ENCODE measurements at regions not wholly inside any gene's neighbourhood (a gene's known extent, or its start where the extent isn't known, plus 50 kb on each side); places are given as distances from the start of the nearest gene placed in this dataset.
"Not testable (repeated sequence)": the region's sequence is repeated elsewhere in the genome, so short reads cannot be mapped to it uniquely, and the experiment has no call there.

DNA sequence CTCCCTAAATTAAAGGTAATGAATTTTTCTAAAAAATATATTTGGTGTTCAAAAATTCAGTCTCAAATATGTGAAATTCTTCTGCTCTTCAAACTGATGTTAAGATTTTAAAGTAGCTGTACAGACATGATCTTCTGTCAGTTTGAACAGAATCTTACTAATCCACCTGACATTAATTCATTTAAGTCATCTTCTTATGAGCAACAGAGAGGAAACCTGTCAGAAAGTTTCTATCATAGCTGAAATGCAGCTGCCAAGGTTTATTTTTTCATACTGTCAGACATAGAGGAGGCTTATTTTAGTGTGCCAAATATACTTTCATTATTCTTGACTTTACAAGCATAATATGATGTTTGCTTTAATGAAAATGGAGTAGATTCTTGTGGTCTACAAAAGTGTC is 686.6 kb upstream of the MIS18BP1 start:
- H3K4me1 Mint-ChIP-seq = no peaks in the 10 kb centered on the region
- no peak for TF ChIP-seq ZNF114 (CRISPR knock-in tag; IDR thresholded peaks at IDR 0.05)
- TF ChIP-seq, protein P1, sequence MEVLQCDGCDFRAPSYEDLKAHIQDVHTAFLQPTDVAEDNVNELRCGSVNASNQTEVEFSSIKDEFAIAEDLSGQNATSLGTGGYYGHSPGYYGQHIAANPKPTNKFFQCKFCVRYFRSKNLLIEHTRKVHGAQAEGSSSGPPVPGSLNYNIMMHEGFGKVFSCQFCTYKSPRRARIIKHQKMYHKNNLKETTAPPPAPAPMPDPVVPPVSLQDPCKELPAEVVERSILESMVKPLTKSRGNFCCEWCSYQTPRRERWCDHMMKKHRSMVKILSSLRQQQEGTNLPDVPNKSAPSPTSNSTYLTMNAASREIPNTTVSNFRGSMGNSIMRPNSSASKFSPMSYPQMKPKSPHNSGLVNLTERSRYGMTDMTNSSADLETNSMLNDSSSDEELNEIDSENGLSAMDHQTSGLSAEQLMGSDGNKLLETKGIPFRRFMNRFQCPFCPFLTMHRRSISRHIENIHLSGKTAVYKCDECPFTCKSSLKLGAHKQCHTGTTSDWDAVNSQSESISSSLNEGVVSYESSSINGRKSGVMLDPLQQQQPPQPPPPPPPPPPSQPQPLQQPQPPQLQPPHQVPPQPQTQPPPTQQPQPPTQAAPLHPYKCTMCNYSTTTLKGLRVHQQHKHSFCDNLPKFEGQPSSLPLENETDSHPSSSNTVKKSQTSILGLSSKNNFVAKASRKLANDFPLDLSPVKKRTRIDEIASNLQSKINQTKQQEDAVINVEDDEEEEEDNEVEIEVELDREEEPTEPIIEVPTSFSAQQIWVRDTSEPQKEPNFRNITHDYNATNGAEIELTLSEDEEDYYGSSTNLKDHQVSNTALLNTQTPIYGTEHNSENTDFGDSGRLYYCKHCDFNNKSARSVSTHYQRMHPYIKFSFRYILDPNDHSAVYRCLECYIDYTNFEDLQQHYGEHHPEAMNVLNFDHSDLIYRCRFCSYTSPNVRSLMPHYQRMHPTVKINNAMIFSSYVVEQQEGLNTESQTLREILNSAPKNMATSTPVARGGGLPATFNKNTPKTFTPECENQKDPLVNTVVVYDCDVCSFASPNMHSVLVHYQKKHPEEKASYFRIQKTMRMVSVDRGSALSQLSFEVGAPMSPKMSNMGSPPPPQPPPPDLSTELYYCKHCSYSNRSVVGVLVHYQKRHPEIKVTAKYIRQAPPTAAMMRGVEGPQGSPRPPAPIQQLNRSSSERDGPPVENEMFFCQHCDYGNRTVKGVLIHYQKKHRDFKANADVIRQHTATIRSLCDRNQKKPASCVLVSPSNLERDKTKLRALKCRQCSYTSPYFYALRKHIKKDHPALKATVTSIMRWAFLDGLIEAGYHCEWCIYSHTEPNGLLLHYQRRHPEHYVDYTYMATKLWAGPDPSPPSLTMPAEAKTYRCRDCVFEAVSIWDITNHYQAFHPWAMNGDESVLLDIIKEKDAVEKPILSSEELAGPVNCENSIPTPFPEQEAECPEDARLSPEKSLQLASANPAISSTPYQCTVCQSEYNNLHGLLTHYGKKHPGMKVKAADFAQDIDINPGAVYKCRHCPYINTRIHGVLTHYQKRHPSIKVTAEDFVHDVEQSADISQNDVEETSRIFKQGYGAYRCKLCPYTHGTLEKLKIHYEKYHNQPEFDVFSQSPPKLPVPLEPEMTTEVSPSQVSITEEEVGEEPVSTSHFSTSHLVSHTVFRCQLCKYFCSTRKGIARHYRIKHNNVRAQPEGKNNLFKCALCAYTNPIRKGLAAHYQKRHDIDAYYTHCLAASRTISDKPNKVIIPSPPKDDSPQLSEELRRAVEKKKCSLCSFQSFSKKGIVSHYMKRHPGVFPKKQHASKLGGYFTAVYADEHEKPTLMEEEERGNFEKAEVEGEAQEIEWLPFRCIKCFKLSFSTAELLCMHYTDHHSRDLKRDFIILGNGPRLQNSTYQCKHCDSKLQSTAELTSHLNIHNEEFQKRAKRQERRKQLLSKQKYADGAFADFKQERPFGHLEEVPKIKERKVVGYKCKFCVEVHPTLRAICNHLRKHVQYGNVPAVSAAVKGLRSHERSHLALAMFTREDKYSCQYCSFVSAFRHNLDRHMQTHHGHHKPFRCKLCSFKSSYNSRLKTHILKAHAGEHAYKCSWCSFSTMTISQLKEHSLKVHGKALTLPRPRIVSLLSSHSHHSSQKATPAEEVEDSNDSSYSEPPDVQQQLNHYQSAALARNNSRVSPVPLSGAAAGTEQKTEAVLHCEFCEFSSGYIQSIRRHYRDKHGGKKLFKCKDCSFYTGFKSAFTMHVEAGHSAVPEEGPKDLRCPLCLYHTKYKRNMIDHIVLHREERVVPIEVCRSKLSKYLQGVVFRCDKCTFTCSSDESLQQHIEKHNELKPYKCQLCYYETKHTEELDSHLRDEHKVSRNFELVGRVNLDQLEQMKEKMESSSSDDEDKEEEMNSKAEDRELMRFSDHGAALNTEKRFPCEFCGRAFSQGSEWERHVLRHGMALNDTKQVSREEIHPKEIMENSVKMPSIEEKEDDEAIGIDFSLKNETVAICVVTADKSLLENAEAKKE (CRISPR knock-in tag; IDR thresholded peaks at IDR 0.05) = no peak
- TF ChIP-seq REST (IDR thresholded peaks at IDR 0.05; ENCODE audit: unreplicated experiment) = no peak
- TF ChIP-seq NANOG (IDR thresholded peaks at IDR 0.05; ENCODE audit: borderline replicate concordance) = no peak
- TF ChIP-seq ZNF331 (CRISPR knock-in tag; IDR thresholded peaks at IDR 0.05; ENCODE audit: low read depth) = no peak
- no peak for TF ChIP-seq ETS1 (IDR thresholded peaks at IDR 0.05)
- no peak for TF ChIP-seq CTCF (conservative IDR thresholded peaks at IDR 0.05; ENCODE audit: low read depth in 2 of 2)
- H3K27ac Mint-ChIP-seq = no peak overlapping the region
- Histone ChIP-seq H3F3A (replicated peaks; ENCODE audit: low read depth) (no peaks in the 10 kb centered on the region), H3K27ac (ENCODE audit: low read depth) (no peak overlapping the region), H3K4me1 (ENCODE audit: insufficient read depth) (no peaks in the 10 kb centered on the region), H3K4me3 (no peak overlapping the region), H3K79me2 (replicated peaks; ENCODE audit: insufficient read depth) (no peaks in the 10 kb centered on the region), H4K20me1 (replicated peaks; ENCODE audit: insufficient read depth) (no peaks in the 10 kb centered on the region), H2AFZ (no peak overlapping the region), H3K27me3 (ENCODE audit: insufficient read depth) (no peaks in the 10 kb centered on the region), H3K9me2 (ENCODE audit: insufficient read depth) (no peaks in the 10 kb centered on the region; the same call in 1 of the 2 replicates), H3K36me3 (ENCODE audit: insufficient read depth) (no peaks in the 10 kb centered on the region), H3K4me2 (no peak overlapping the region)
- no peak overlapping the region for H3K4me3 Mint-ChIP-seq
- no peaks in the 10 kb centered on the region for H3K27me3 Mint-ChIP-seq (ENCODE audit: insufficient read depth, low read depth, poor library complexity)
- ATAC-seq (no peak), DNase-seq (ENCODE audit: low spot score) (no peak)
- H3K9me3 Mint-ChIP-seq = peaks cover 15% of the 10 kb centered on the region
- peaks cover 10% of the 10 kb centered on the region; the same call in 1 of the 3 replicates for H3K36me3 Mint-ChIP-seq (ENCODE audit: low read depth)

GRCh38 chr14:45919995-45920394 is 667.0 kb upstream of the MIS18BP1 start:
- H3K27ac ChIP-seq (ENCODE audit: low read depth); H3K27ac Mint-ChIP-seq; H3K4me1 Mint-ChIP-seq; H3K36me3 Mint-ChIP-seq (ENCODE audit: low read depth); H3K4me1 ChIP-seq (ENCODE audit: insufficient read depth); H3K4me3 Mint-ChIP-seq; H3K9me2 ChIP-seq (ENCODE audit: insufficient read depth); H4K20me1 ChIP-seq (replicated peaks; ENCODE audit: insufficient read depth); H3K4me2 ChIP-seq; H3K9me3 Mint-ChIP-seq; H3K27me3 Mint-ChIP-seq (ENCODE audit: insufficient read depth, low read depth, poor library complexity); ATAC-seq; H2AFZ ChIP-seq; DNase-seq (ENCODE audit: low spot score); H3K79me2 ChIP-seq (replicated peaks; ENCODE audit: insufficient read depth); H3K4me3 ChIP-seq; H3K27me3 ChIP-seq (ENCODE audit: insufficient read depth); H3F3A ChIP-seq (replicated peaks; ENCODE audit: low read depth); H3K36me3 ChIP-seq (ENCODE audit: insufficient read depth): not testable (repeated sequence)

Data from GM23338 (cell line).